ENCODE measurements at regions not wholly inside any gene's neighbourhood (a gene's known extent, or its start where the extent isn't known, plus 50 kb on each side); places are given as distances from the start of the nearest gene placed in this dataset.

DNA sequence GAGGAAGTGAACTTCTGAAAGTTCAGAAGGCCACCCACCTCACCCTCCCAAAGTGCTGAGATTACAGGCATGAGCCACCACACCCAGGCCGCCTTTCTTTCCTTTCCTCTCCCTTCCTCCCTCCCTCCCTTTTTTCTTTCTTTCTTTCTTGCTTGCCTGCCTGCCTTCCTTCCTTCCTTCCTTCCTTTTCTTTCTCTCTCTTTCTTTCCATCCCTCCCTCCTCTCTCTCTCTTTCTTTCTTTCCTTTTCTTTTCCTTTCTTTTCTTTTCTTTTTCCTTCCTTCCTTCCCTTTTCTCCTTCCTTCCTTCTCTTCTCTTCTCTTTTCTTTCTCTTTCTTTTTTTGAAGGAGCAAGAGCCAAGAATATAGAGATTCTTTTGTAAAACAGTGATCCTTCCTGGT lies 208.3 kb upstream of the HMGA2 start:
- TF ChIP-seq, protein P1, sequence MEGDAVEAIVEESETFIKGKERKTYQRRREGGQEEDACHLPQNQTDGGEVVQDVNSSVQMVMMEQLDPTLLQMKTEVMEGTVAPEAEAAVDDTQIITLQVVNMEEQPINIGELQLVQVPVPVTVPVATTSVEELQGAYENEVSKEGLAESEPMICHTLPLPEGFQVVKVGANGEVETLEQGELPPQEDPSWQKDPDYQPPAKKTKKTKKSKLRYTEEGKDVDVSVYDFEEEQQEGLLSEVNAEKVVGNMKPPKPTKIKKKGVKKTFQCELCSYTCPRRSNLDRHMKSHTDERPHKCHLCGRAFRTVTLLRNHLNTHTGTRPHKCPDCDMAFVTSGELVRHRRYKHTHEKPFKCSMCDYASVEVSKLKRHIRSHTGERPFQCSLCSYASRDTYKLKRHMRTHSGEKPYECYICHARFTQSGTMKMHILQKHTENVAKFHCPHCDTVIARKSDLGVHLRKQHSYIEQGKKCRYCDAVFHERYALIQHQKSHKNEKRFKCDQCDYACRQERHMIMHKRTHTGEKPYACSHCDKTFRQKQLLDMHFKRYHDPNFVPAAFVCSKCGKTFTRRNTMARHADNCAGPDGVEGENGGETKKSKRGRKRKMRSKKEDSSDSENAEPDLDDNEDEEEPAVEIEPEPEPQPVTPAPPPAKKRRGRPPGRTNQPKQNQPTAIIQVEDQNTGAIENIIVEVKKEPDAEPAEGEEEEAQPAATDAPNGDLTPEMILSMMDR (IDR thresholded peaks at IDR 0.05), result no peak
- no peak for TF ChIP-seq EP300 (IDR thresholded peaks at IDR 0.05)
- TF ChIP-seq POLR2AphosphoS5 (IDR thresholded peaks at IDR 0.05), result no peak
- no peak for TF ChIP-seq POLR2A (IDR thresholded peaks at IDR 0.05)
- no peak overlapping the region for H3K4me3 ChIP-seq
- WGBS, 2 donors, result 87 to 88% methylated on average over 1 of the region's 1 CpG
- intact Hi-C loops (cut with DNase I), result no loop called here
- no peak overlapping the region for H3K27ac ChIP-seq
- H3K27me3 ChIP-seq, result no peaks in the 10 kb centered on the region
- H3K4me1 ChIP-seq, result no peaks in the 10 kb centered on the region
- no peaks in the 10 kb centered on the region for H3K9me3 ChIP-seq
- no peaks in the 10 kb centered on the region for H3K36me3 ChIP-seq
- DNase-seq, result no peak

GRCh38 chr12:65618588-65618987 lies 205.7 kb upstream of the HMGA2 start:
- no peak for DNase-seq
- no peaks in the 10 kb centered on the region for H3K4me1 ChIP-seq
- WGBS, 2 donors, result 93 to 95% methylated on average over 2 of the region's 2 CpGs
- no peaks in the 10 kb centered on the region for H3K9me3 ChIP-seq
- no peaks in the 10 kb centered on the region for H3K27me3 ChIP-seq
- intact Hi-C loops (cut with DNase I), result no loop called here
- no peaks in the 10 kb centered on the region for H3K36me3 ChIP-seq
- H3K4me3 ChIP-seq, result no peak overlapping the region
- no peak overlapping the region for H3K27ac ChIP-seq
- no peak for TF ChIP-seq POLR2AphosphoS5 (IDR thresholded peaks at IDR 0.05)
- no peak for TF ChIP-seq EP300 (IDR thresholded peaks at IDR 0.05)
- no peak for TF ChIP-seq POLR2A (IDR thresholded peaks at IDR 0.05)
- TF ChIP-seq, protein P1 (IDR thresholded peaks at IDR 0.05), result no peak

GRCh38 chr12:65619018-65619417 lies 205.3 kb upstream of the HMGA2 start:
- Histone ChIP-seq H3K4me1 (no peaks in the 10 kb centered on the region), H3K4me3 (no peak overlapping the region), H3K9me3 (no peaks in the 10 kb centered on the region), H3K27me3 (no peaks in the 10 kb centered on the region), H3K36me3 (no peaks in the 10 kb centered on the region), H3K27ac (no peak overlapping the region)
- intact Hi-C loops (cut with DNase I), result no loop called here
- WGBS, 2 donors, result 89 to 94% methylated on average over 4 of the region's 4 CpGs
- no peak for TF ChIP-seq POLR2A (IDR thresholded peaks at IDR 0.05)
- TF ChIP-seq, protein P1 (IDR thresholded peaks at IDR 0.05), result no peak
- no peak for TF ChIP-seq POLR2AphosphoS5 (IDR thresholded peaks at IDR 0.05)
- TF ChIP-seq EP300 (IDR thresholded peaks at IDR 0.05), result no peak
- DNase-seq, result no peak

DNA sequence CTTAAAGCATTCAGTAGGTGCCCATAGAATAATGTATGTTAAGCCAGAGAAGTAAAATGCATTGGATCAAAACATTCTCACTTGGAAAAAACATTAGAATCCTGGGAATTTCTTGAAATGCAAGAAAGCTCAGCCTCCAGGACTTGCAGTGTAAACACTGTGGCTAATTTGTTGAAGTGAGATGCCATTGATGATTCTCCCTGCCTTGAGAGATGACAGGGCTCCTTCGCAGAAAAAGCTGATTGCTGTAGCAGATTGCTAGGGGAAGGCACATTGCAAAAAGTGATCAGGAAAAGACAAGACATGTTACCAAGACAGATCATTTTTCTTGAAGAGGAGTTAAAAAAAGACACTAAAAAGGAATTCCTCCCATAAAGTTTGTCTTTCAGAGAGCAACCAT lies 204.2 kb upstream of the HMGA2 start:
- H3K27ac ChIP-seq, result no peak overlapping the region
- no peaks in the 10 kb centered on the region for H3K9me3 ChIP-seq
- DNase-seq, result no peak
- no peaks in the 10 kb centered on the region for H3K4me1 ChIP-seq
- no peaks in the 10 kb centered on the region for H3K36me3 ChIP-seq
- no peak overlapping the region for H3K4me3 ChIP-seq
- 85 to 89% methylated on average over 1 of the region's 1 CpG for WGBS, 2 donors
- H3K27me3 ChIP-seq, result no peaks in the 10 kb centered on the region
- TF ChIP-seq EP300 (IDR thresholded peaks at IDR 0.05), result no peak
- TF ChIP-seq, protein P1 (IDR thresholded peaks at IDR 0.05), result no peak
- TF ChIP-seq POLR2A (IDR thresholded peaks at IDR 0.05), result no peak
- no peak for TF ChIP-seq POLR2AphosphoS5 (IDR thresholded peaks at IDR 0.05)
- intact Hi-C loops (cut with DNase I), result no loop called here

DNA sequence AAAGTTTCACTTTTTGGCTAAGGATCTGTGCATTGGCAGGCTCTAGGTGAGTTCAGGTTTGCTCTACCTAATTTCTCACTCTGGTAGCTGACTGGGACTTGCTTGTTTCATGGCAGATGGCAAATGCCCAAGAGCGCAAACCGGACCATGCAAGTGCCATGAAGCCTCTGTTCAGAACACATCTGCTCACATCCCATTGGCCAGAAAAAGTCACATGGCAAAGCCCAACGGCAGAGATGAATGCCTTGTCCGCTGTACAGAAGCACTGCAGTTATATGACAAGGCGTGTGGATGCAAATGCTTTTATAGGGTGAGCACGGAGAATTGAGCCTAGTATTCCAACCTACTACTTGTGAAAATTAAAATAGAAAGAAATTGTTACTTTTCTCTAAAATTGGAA lies 202.2 kb upstream of the HMGA2 start:
- TF ChIP-seq EP300 (IDR thresholded peaks at IDR 0.05) (no peak), POLR2AphosphoS5 (IDR thresholded peaks at IDR 0.05) (no peak), POLR2A (IDR thresholded peaks at IDR 0.05) (no peak)
- TF ChIP-seq, protein P1 (IDR thresholded peaks at IDR 0.05), result no peak
- no peak for DNase-seq
- intact Hi-C loops (cut with DNase I), result no loop called here
- Histone ChIP-seq H3K27ac (no peak overlapping the region), H3K4me3 (no peak overlapping the region), H3K36me3 (no peaks in the 10 kb centered on the region), H3K27me3 (no peaks in the 10 kb centered on the region), H3K9me3 (no peaks in the 10 kb centered on the region), H3K4me1 (no peaks in the 10 kb centered on the region)
- 87 to 92% methylated on average over 6 of the region's 6 CpGs for WGBS, 2 donors

Measured in sigmoid colon (tissue), 6 donors.